IPS-11a (cell line): ENCODE measurements at regions not wholly inside any gene's neighbourhood (a gene's known extent, or its start where the extent isn't known, plus 50 kb on each side); places are given as distances from the start of the nearest gene placed in this dataset.
"Not testable (repeated sequence)": the region's sequence is repeated elsewhere in the genome, so short reads cannot be mapped to it uniquely, and the experiment has no call there.

ENCODE experiments used
- H3K4me3 ChIP-seq: one replicate; pipeline ENCODE4 v1.5.1; 2013; ENCODE audit warnings: low read depth, low read length, control low read depth

GRCh38 chr2:7094231-7094741, 177.1 kb downstream of the RNF144A start:
- H3K4me3 ChIP-seq: no peak overlapping the region

GRCh38 chr2:7096726-7097352, 179.6 kb downstream of the RNF144A start:
- H3K4me3 ChIP-seq: no peak overlapping the region

GRCh38 chr2:7097353-7097895, 180.2 kb downstream of the RNF144A start:
- no peak overlapping the region for H3K4me3 ChIP-seq

- no peak overlapping the region for H3K4me3 ChIP-seq
These were observed 181.6 kb downstream of the RNF144A start for GRCh38 chr2:7098816-7099215.

GRCh38 chr2:7099687-7100086, 182.5 kb downstream of the RNF144A start:
- not testable (repeated sequence) for H3K4me3 ChIP-seq

GRCh38 chr2:7102826-7103225, 185.6 kb downstream of the RNF144A start:
- no peak overlapping the region for H3K4me3 ChIP-seq

GRCh38 chr2:7108792-7109532, 191.8 kb downstream of the RNF144A start:
- no peak overlapping the region for H3K4me3 ChIP-seq

- H3K4me3 ChIP-seq: no peak overlapping the region
These were observed 192.3 kb downstream of the RNF144A start for GRCh38 chr2:7109533-7109885.

- H3K4me3 ChIP-seq: no peak overlapping the region
These were observed 194.4 kb downstream of the RNF144A start for GRCh38 chr2:7111626-7112025.

GRCh38 chr2:7115364-7115763, 198.2 kb downstream of the RNF144A start:
- no peak overlapping the region for H3K4me3 ChIP-seq

GRCh38 chr2:7115906-7116305, 198.7 kb downstream of the RNF144A start:
- H3K4me3 ChIP-seq: no peak overlapping the region

GRCh38 chr2:7116511-7116910, 199.3 kb downstream of the RNF144A start:
- no peak overlapping the region for H3K4me3 ChIP-seq

GRCh38 chr2:7117076-7117475, 199.9 kb downstream of the RNF144A start:
- no peak overlapping the region for H3K4me3 ChIP-seq

GRCh38 chr2:7118606-7119131, 201.5 kb downstream of the RNF144A start:
- no peak overlapping the region for H3K4me3 ChIP-seq

GRCh38 chr2:7119132-7119835, 202.1 kb downstream of the RNF144A start:
- no peak overlapping the region for H3K4me3 ChIP-seq

GRCh38 chr2:7121851-7122250, 204.6 kb downstream of the RNF144A start:
- H3K4me3 ChIP-seq: no peak overlapping the region

GRCh38 chr2:7127156-7127555, 209.9 kb downstream of the RNF144A start:
- H3K4me3 ChIP-seq: no peak overlapping the region

GRCh38 chr2:7127687-7128086, 210.5 kb downstream of the RNF144A start:
- no peak overlapping the region for H3K4me3 ChIP-seq

GRCh38 chr2:7131261-7131660, 214.0 kb downstream of the RNF144A start:
- no peak overlapping the region for H3K4me3 ChIP-seq

GRCh38 chr2:7132753-7133152, 215.5 kb downstream of the RNF144A start:
- no peak overlapping the region for H3K4me3 ChIP-seq

- H3K4me3 ChIP-seq: no peak overlapping the region
These were observed 216.3 kb downstream of the RNF144A start for GRCh38 chr2:7133521-7133920.
